ENCODE measurements at regions not wholly inside any gene's neighbourhood (a gene's known extent, or its start where the extent isn't known, plus 50 kb on each side); places are given as distances from the start of the nearest gene placed in this dataset.

GRCh38 chr14:22218728-22219127, 370.3 kb downstream of the DAD1 start:
- no peak overlapping the region for H3K4me2 ChIP-seq (replicated peaks; ENCODE audit: extremely low read depth, low read length, poor library complexity, severe bottlenecking)
- no peak for TF ChIP-seq CTCF (IDR thresholded peaks at IDR 0.05)
- peaks cover 2 to 3% of the 10 kb centered on the region in 2 donors for H3K27me3 ChIP-seq (ENCODE audit: control insufficient read depth in 2 of 2, insufficient read depth in 2 of 2, low read length in 2 of 2)
- H3K4me1 Mint-ChIP-seq = peaks cover 10% of the 10 kb centered on the region
- peaks cover 0 to 12% (median 7%) of the 10 kb centered on the region in 3 donors for H3K27me3 Mint-ChIP-seq (ENCODE audit: low read depth in 3 of 3)
- no peaks in the 10 kb centered on the region for H3K9me3 ChIP-seq (replicated peaks in 1 of 2; ENCODE audit: control insufficient read depth in 1 of 2, insufficient read depth in 1 of 2, low read length in 2 of 2)
- no peak overlapping the region for H3K4me3 ChIP-seq (replicated peaks in 1 of 3; ENCODE audit: low read depth in 2 of 3, low read length in 3 of 3)
- H4K20me1 ChIP-seq (ENCODE audit: insufficient read depth, low read length) = no peaks in the 10 kb centered on the region
- H3K9me3 Mint-ChIP-seq = no peaks in the 10 kb centered on the region
- no peak overlapping the region for H2AFZ ChIP-seq (ENCODE audit: insufficient read depth, low read depth, low read length, poor library complexity, severe bottlenecking)
- H3K36me3 ChIP-seq (replicated peaks in 1 of 2; ENCODE audit: control insufficient read depth in 1 of 2, insufficient read depth in 2 of 2, low read length in 2 of 2) = no peaks in the 10 kb centered on the region
- H3K36me3 Mint-ChIP-seq = no peaks in the 10 kb centered on the region
- no peak for DNase-seq
- WGBS (ENCODE audit: insufficient coverage) = no CpG with 5 or more reads among the region's 3 CpGs
- no peaks in the 10 kb centered on the region for H3K79me2 ChIP-seq (ENCODE audit: insufficient read depth, low read length)
- no peak overlapping the region for H3K9ac ChIP-seq (ENCODE audit: insufficient read depth, low read length, poor library complexity, severe bottlenecking)
- H3K27ac ChIP-seq (ENCODE audit: low read depth in 1 of 2, low read length in 2 of 2) = no peak overlapping the region
- H3K4me3 Mint-ChIP-seq = no peak overlapping the region
- no peak overlapping the region for H3K27ac Mint-ChIP-seq
- intact Hi-C loops (cut with micrococcal nuclease) = no loop called here
- no peaks in the 10 kb centered on the region for H3K4me1 ChIP-seq (ENCODE audit: control insufficient read depth in 1 of 2, insufficient read depth in 2 of 2, low read length in 2 of 2)

- peak; percentile 22 to 56 (median 44) for DNase-seq
- H3K36me3 Mint-ChIP-seq = no peaks in the 10 kb centered on the region
- H3K9me3 ChIP-seq (replicated peaks in 1 of 2; ENCODE audit: control insufficient read depth in 1 of 2, insufficient read depth in 1 of 2, low read length in 2 of 2) = no peaks in the 10 kb centered on the region
- H3K4me1 ChIP-seq (ENCODE audit: control insufficient read depth in 1 of 2, insufficient read depth in 2 of 2, low read length in 2 of 2) = peaks cover 3 to 19% of the 10 kb centered on the region in 2 donors
- intact Hi-C loops (cut with micrococcal nuclease) = no loop called here
- H3K4me2 ChIP-seq (replicated peaks; ENCODE audit: extremely low read depth, low read length, poor library complexity, severe bottlenecking) = no peak overlapping the region
- peaks cover 24% of the 10 kb centered on the region for H3K4me1 Mint-ChIP-seq
- no peaks in the 10 kb centered on the region for H3K79me2 ChIP-seq (ENCODE audit: insufficient read depth, low read length)
- no peak overlapping the region for H3K4me3 ChIP-seq (replicated peaks in 1 of 3; ENCODE audit: low read depth in 2 of 3, low read length in 3 of 3)
- H3K27ac Mint-ChIP-seq = no peak overlapping the region
- H3K9ac ChIP-seq (ENCODE audit: insufficient read depth, low read length, poor library complexity, severe bottlenecking) = no peak overlapping the region
- H3K27ac ChIP-seq (ENCODE audit: low read depth in 1 of 2, low read length in 2 of 2) = no peak overlapping the region
- no peaks in the 10 kb centered on the region for H4K20me1 ChIP-seq (ENCODE audit: insufficient read depth, low read length)
- H3K9me3 Mint-ChIP-seq = no peaks in the 10 kb centered on the region
- TF ChIP-seq CTCF (IDR thresholded peaks at IDR 0.05) = no peak
- no peak overlapping the region for H2AFZ ChIP-seq (ENCODE audit: insufficient read depth, low read depth, low read length, poor library complexity, severe bottlenecking)
- H3K27me3 ChIP-seq (ENCODE audit: control insufficient read depth in 2 of 2, insufficient read depth in 2 of 2, low read length in 2 of 2) = no peaks in the 10 kb centered on the region
- 0% methylated on average over 2 of the region's 3 CpGs for WGBS (ENCODE audit: insufficient coverage)
- no peaks in the 10 kb centered on the region for H3K36me3 ChIP-seq (replicated peaks in 1 of 2; ENCODE audit: control insufficient read depth in 1 of 2, insufficient read depth in 2 of 2, low read length in 2 of 2)
- peaks cover 0 to 2% (median 0%) of the 10 kb centered on the region in 3 donors for H3K27me3 Mint-ChIP-seq (ENCODE audit: low read depth in 3 of 3)
- H3K4me3 Mint-ChIP-seq = no peak overlapping the region
Observed at GRCh38 chr14:22213120-22213519, 375.9 kb downstream of the DAD1 start.

All from CD14-positive monocyte (primary cell).